Left renal pelvis (tissue), 4 donors: ENCODE measurements at regions not wholly inside any gene's neighbourhood (a gene's known extent, or its start where the extent isn't known, plus 50 kb on each side); places are given as distances from the start of the nearest gene placed in this dataset.
"Not testable (repeated sequence)": the region's sequence is repeated elsewhere in the genome, so short reads cannot be mapped to it uniquely, and the experiment has no call there.

ENCODE experiments used
- DNase-seq, 4 donors: peaks; one replicate each; pipeline ENCODE4 v3.0.0-alpha.2; 2013; ENCODE audit warnings: low read depth in 4 of 4, low spot score in 3 of 4

GRCh38 chr20:40634891-40635290 is 54.1 kb downstream of the MAFB start:
- no peak for DNase-seq

GRCh38 chr20:40633123-40633850 is 55.7 kb downstream of the MAFB start:
- DNase-seq, result no peak

- no peak for DNase-seq
Observed at GRCh38 chr20:40632346-40632976, 56.6 kb downstream of the MAFB start.

- no peak for DNase-seq
Observed at GRCh38 chr20:40631119-40631631, 57.9 kb downstream of the MAFB start.

- no peak for DNase-seq
Observed at GRCh38 chr20:40630713-40631112, 58.3 kb downstream of the MAFB start.

GRCh38 chr20:40630099-40630498 is 58.9 kb downstream of the MAFB start:
- DNase-seq, result no peak

- DNase-seq, result no peak
Observed at GRCh38 chr20:40628877-40629276, 60.2 kb downstream of the MAFB start.

GRCh38 chr20:40619053-40619452 is 70.0 kb downstream of the MAFB start:
- DNase-seq, result not testable (repeated sequence)

- DNase-seq, result no peak
Observed at GRCh38 chr20:40617594-40617993, 71.4 kb downstream of the MAFB start.

GRCh38 chr20:40612837-40613236 is 76.2 kb downstream of the MAFB start:
- DNase-seq, result no peak

GRCh38 chr20:40612247-40612646 is 76.8 kb downstream of the MAFB start:
- DNase-seq, result no peak

- DNase-seq, result no peak
Observed at GRCh38 chr20:40610730-40611129, 78.3 kb downstream of the MAFB start.

- no peak for DNase-seq
Observed at GRCh38 chr20:40607927-40608326, 81.1 kb downstream of the MAFB start.

- DNase-seq, result no peak
Observed at GRCh38 chr20:40606660-40607059, 82.4 kb downstream of the MAFB start.

- DNase-seq, result no peak
Observed at GRCh38 chr20:40606237-40606636, 82.8 kb downstream of the MAFB start.

GRCh38 chr20:40604416-40604815 is 84.6 kb downstream of the MAFB start:
- DNase-seq, result no peak

GRCh38 chr20:40603057-40603651 is 85.9 kb downstream of the MAFB start:
- DNase-seq, result no peak

- no peak for DNase-seq
Observed at GRCh38 chr20:40602381-40602780, 86.7 kb downstream of the MAFB start.

- DNase-seq, result no peak
Observed at GRCh38 chr20:40600441-40601219, 88.4 kb downstream of the MAFB start.

GRCh38 chr20:40599987-40600386 is 89.0 kb downstream of the MAFB start:
- DNase-seq, result no peak

- DNase-seq, result no peak
Observed at GRCh38 chr20:40592941-40593340, 96.1 kb downstream of the MAFB start.
